ENCODE measurements at regions not wholly inside any gene's neighbourhood (a gene's known extent, or its start where the extent isn't known, plus 50 kb on each side); places are given as distances from the start of the nearest gene placed in this dataset.

- TF ChIP-seq CTCF (IDR thresholded peaks at IDR 0.05), result no peak
- no peak for TF ChIP-seq MYC (IDR thresholded peaks at IDR 0.05; ENCODE audit: borderline replicate concordance, low read length)
- no peak for TF ChIP-seq KDM1A (IDR thresholded peaks at IDR 0.05; ENCODE audit: low read depth)
- no peak for TF ChIP-seq ELK1 (IDR thresholded peaks at IDR 0.05; ENCODE audit: low read depth, low read length)
- TF ChIP-seq CHD2 (IDR thresholded peaks at IDR 0.05; ENCODE audit: low read length, partially characterized antibody), result no peak
- no peak for TF ChIP-seq MAX (IDR thresholded peaks at IDR 0.05)
- no peak for TF ChIP-seq JUN (IDR thresholded peaks at IDR 0.05)
- no peak for TF ChIP-seq EP300 (IDR thresholded peaks at IDR 0.05)
- TF ChIP-seq POLR2A (IDR thresholded peaks at IDR 0.05; ENCODE audit: low read length), result no peak
- TF ChIP-seq MAZ (IDR thresholded peaks at IDR 0.05; ENCODE audit: borderline replicate concordance, low read depth, low read length), result no peak
Observed at GRCh38 chr3:16075647-16076046, 98.8 kb upstream of the GALNT15 start.
